HepG2 (cell line): ENCODE measurements at regions not wholly inside any gene's neighbourhood (a gene's known extent, or its start where the extent isn't known, plus 50 kb on each side); places are given as distances from the start of the nearest gene placed in this dataset.

Experiments used
- ATAC-seq: fragments of 200-7000 bp; cut with Tn5 transposase; 3 replicates; pipeline ENCODE4 v1.9.1; 2020; ENCODE audit warnings: mild to moderate bottlenecking, moderate library complexity
- BruUV-seq: library from RNA; stranded (reverse); fragments of 400-500 nt; replicated peaks from 2 replicates; lab custom pipeline; 2021; lab: Mats Ljungman, UMichigan
- CTCF ChIA-PET: fragments of 300-600 bp; formaldehyde crosslinking; extraction: SDS; loops from one replicate; lab custom pipeline; 2021; ENCODE audit warnings: low total read pairs, inconsistent platforms, low intra/inter-chr PET ratio; lab: Yijun Ruan, JAX
- POLR2A ChIA-PET: fragments of 350-600 bp; sonication (Branson Sonifier 250); formaldehyde crosslinking; loops from one replicate; lab custom pipeline; 2020; ENCODE audit warnings: antibody characterized with exemption, inconsistent platforms; lab: Yijun Ruan, JAX
- DNase-seq: peaks from one replicate; pipeline ENCODE4 v3.0.0-alpha.2; 2015; ENCODE audit warnings: low spot score
- FAIRE-seq: peaks from 3 replicates; lab custom pipeline; 2011; peaks lifted over from hg19 to GRCh38; lab: Jason Lieb, UNC
- H2AFZ ChIP-seq: one replicate; pipeline ENCODE4 v1.6.1; 2011; ENCODE audit warnings: low read length, inconsistent platforms
- H3K27ac ChIP-seq: fragments of 300-600 bp; 3 replicates; pipeline ENCODE4 v1.8.0; 2011; ENCODE audit warnings: mixed run types, mild to moderate bottlenecking, mixed read lengths, low read length, inconsistent platforms; ENCODE audit not compliant: insufficient read depth; ENCODE audit errors: extremely low read length
- H3K27me3 ChIP-seq, 2 experiments: fragments of 200-600 bp in 1 of 2; 2 replicates in 1 of 2; 3 replicates in 1 of 2; pipeline versions ENCODE4 v1.6.0 to v1.8.0; 2011; ENCODE audit warnings: low read length in 2 of 2, mild to moderate bottlenecking in 2 of 2, moderate library complexity in 2 of 2, inconsistent platforms in 1 of 2; ENCODE audit not compliant: insufficient read depth in 2 of 2, control insufficient read depth in 1 of 2
- H3K36me3 ChIP-seq, 2 experiments: fragments of 200-600 bp in 1 of 2; replicated peaks in 1 of 2; 2 replicates in 1 of 2; 3 replicates in 1 of 2; pipeline versions ENCODE4 v1.5.1 to v1.8.0; 2011; ENCODE audit warnings: low read length in 2 of 2, inconsistent platforms in 1 of 2; ENCODE audit not compliant: insufficient read depth in 2 of 2, control insufficient read depth in 1 of 2
- H3K4me1 ChIP-seq: 2 replicates; pipeline ENCODE4 v1.5.1; 2012; ENCODE audit warnings: low read length, inconsistent platforms; ENCODE audit not compliant: insufficient read depth
- H3K4me2 ChIP-seq: 2 replicates; pipeline ENCODE4 v1.6.0; 2011; ENCODE audit warnings: low read depth, low read length, inconsistent platforms
- H3K4me3 ChIP-seq, 3 experiments: fragments of 200-600 bp in 1 of 3; sonication (generic), shearing (Covaris generic) in 1 of 3; replicated peaks in 1 of 3; 2 replicates each; pipeline ENCODE4 v1.5.1; 2011 to 2016; ENCODE audit warnings: low read length in 3 of 3, inconsistent platforms in 2 of 3, low read depth in 2 of 3, mild to moderate bottlenecking in 2 of 3, control low read depth in 1 of 3, mixed read lengths in 1 of 3; ENCODE audit not compliant: insufficient read depth in 1 of 3
- H3K79me2 ChIP-seq: one replicate; pipeline ENCODE4 v1.6.1; 2011; ENCODE audit warnings: low read length, inconsistent platforms; ENCODE audit not compliant: insufficient read depth
- H3K9ac ChIP-seq: 2 replicates; pipeline ENCODE4 v1.6.0; 2011; ENCODE audit warnings: mild to moderate bottlenecking, low read depth, low read length, inconsistent platforms; ENCODE audit not compliant: insufficient read depth
- H3K9me3 ChIP-seq: 2 replicates; pipeline ENCODE4 v1.5.1; 2012; ENCODE audit warnings: mild to moderate bottlenecking, low read length
- H4K20me1 ChIP-seq: 2 replicates; pipeline ENCODE4 v1.6.0; 2011; ENCODE audit warnings: inconsistent platforms, mild to moderate bottlenecking, low read length, moderate library complexity; ENCODE audit not compliant: insufficient read depth
- EP300 ChIP-seq, 3 experiments: sonication (generic) in 1 of 3; formaldehyde crosslinking in 1 of 3; IDR thresholded peaks; 2 replicates each; pipeline versions ENCODE4 v1.5.1 to v1.6.1; 2011 to 2020; ENCODE audit warnings: low read depth in 2 of 3, low read length in 2 of 3, borderline replicate concordance in 1 of 3, improper control_type of control experiment in 1 of 3, mild to moderate bottlenecking in 1 of 3, missing genetic modification reagents in 1 of 3, moderate library complexity in 1 of 3
- KDM5A ChIP-seq: fragments of 200-600 bp; sonication (generic); IDR thresholded peaks from 2 replicates; pipeline ENCODE4 v1.7.0; 2018; ENCODE audit warnings: antibody characterized with exemption, mild to moderate bottlenecking, low read length, borderline replicate concordance
- KDM6A ChIP-seq: IDR thresholded peaks from 2 replicates; pipeline ENCODE4 v1.6.1; 2016; ENCODE audit warnings: low read depth
- MAFK ChIP-seq, 2 experiments: IDR thresholded peaks in 1 of 2; conservative IDR thresholded peaks in 1 of 2; 2 replicates each; pipeline ENCODE4 v1.6.1; 2011; ENCODE audit warnings: improper control_type of control experiment in 2 of 2, low read length in 2 of 2
- MED1 ChIP-seq: sonication (generic); formaldehyde crosslinking; IDR thresholded peaks from 2 replicates; pipeline ENCODE4 v1.4.0; 2020; ENCODE audit warnings: missing genetic modification reagents
- NFE2L2 ChIP-seq: fragments of 150-350 bp; IDR thresholded peaks from 2 replicates; pipeline ENCODE4 v1.6.1; 2014; ENCODE audit warnings: low read length
- TOPORS ChIP-seq: sonication (generic); formaldehyde crosslinking; IDR thresholded peaks from 2 replicates; pipeline ENCODE4 v1.8.0; 2023; ENCODE audit warnings: mild to moderate bottlenecking, missing genetic modification reagents
- ZBTB42 ChIP-seq: sonication (generic); formaldehyde crosslinking; IDR thresholded peaks from 2 replicates; pipeline ENCODE4 v1.5.0; 2020; ENCODE audit warnings: mild to moderate bottlenecking, missing genetic modification reagents
- ZBTB8A ChIP-seq: sonication (generic); formaldehyde crosslinking; IDR thresholded peaks from 2 replicates; pipeline ENCODE4 v1.4.0; 2020; ENCODE audit warnings: mild to moderate bottlenecking, low read depth, missing genetic modification reagents, borderline replicate concordance
- ZNF251 ChIP-seq: sonication (generic); formaldehyde crosslinking; IDR thresholded peaks from 2 replicates; pipeline ENCODE4 v1.9.0; 2021; ENCODE audit warnings: mild to moderate bottlenecking, missing genetic modification reagents
- ZNF44 ChIP-seq: sonication (generic); formaldehyde crosslinking; IDR thresholded peaks from 2 replicates; pipeline ENCODE4 v1.5.1; 2020; ENCODE audit warnings: mild to moderate bottlenecking, missing genetic modification reagents
- ZNF441 ChIP-seq: sonication (generic); formaldehyde crosslinking; IDR thresholded peaks from 2 replicates; pipeline ENCODE4 v1.7.0; 2021; ENCODE audit warnings: missing genetic modification reagents, borderline replicate concordance
- ZNF562 ChIP-seq: sonication (generic); formaldehyde crosslinking; IDR thresholded peaks from 2 replicates; pipeline ENCODE4 v1.8.0; 2022; ENCODE audit warnings: missing genetic modification reagents, borderline replicate concordance
- ZNF598 ChIP-seq: sonication (generic); formaldehyde crosslinking; IDR thresholded peaks from 2 replicates; pipeline ENCODE4 v1.5.1; 2020; ENCODE audit warnings: mild to moderate bottlenecking, missing genetic modification reagents, borderline replicate concordance
- ZNF614 ChIP-seq: IDR thresholded peaks from 2 replicates; pipeline ENCODE4 v1.6.1; 2018; ENCODE audit warnings: missing biosample characterization, missing genetic modification reagents, inconsistent platforms, borderline replicate concordance
- ZNF703 ChIP-seq: sonication (generic); formaldehyde crosslinking; IDR thresholded peaks from 2 replicates; pipeline ENCODE4 v1.5.1; 2020; ENCODE audit warnings: missing genetic modification reagents, mild to moderate bottlenecking, moderate library complexity, borderline replicate concordance
- ZNF850 ChIP-seq: sonication (generic); formaldehyde crosslinking; conservative IDR thresholded peaks from 2 replicates; pipeline ENCODE4 v1.9.0; 2021; ENCODE audit warnings: mild to moderate bottlenecking, missing genetic modification reagents
- WGBS: methylation state at CpG from one replicate; pipeline ENCODE4 v1.1.6; 2017; ENCODE audit warnings: low lambda C conversion rate; 5-methylcytosine and 5-hydroxymethylcytosine counted together
- in situ Hi-C: cut with HindIII; loops from 2 replicates; pipeline ENCODE4 v1.10.0; 2017; ENCODE audit warnings: low pct_unique_long_range_greater_than_20kb; ENCODE audit not compliant: extremely low pct_ligation_motif_present
- intact Hi-C: fragments of 100-400 bp; cut with micrococcal nuclease; formaldehyde crosslinking; loops from one replicate; pipeline ENCODE4 v1.10.0; 2022; ENCODE audit not compliant: unreplicated experiment
- TF ChIP-seq, protein P1 (sequence below): sonication (generic); formaldehyde crosslinking; IDR thresholded peaks from 2 replicates; pipeline ENCODE4 v1.4.0; 2020; ENCODE audit warnings: missing genetic modification reagents
- TF ChIP-seq, protein P2 (sequence below): sonication (generic); formaldehyde crosslinking; IDR thresholded peaks from 2 replicates; pipeline ENCODE4 v1.5.0; 2020; ENCODE audit warnings: mild to moderate bottlenecking, low read depth, missing genetic modification reagents, borderline replicate concordance

DNA sequence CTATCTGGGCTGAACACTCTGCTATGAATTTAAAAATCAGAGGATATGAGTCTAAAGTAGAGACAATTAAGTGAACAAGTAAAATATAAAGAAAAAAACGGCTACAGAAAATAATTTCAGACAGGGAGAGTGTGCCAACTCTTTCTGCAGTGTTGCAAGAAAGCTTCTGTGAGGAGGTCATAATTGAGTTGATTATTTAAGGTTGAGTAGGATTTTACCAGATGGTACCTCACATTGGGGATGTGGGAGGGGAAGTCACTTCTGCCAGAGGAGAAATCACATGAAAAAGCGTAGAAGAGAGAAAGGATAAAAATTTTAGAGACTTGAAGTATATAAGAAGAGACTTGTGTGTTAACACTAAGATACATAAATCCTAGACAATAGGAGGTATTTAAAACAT lies 238.0 kb upstream of the NCAM2 start:
- Histone ChIP-seq H3K36me3 (no peaks in the 10 kb centered on the region), H3K79me2 (no peaks in the 10 kb centered on the region), H3K9me3 (peaks cover 68% of the 10 kb centered on the region), H3K4me3 (no peak overlapping the region)
- DNase-seq (no peak), FAIRE-seq (no peak)
- WGBS, result 1% methylated on average over 2 of the region's 2 CpGs
- TF ChIP-seq, protein P1, sequence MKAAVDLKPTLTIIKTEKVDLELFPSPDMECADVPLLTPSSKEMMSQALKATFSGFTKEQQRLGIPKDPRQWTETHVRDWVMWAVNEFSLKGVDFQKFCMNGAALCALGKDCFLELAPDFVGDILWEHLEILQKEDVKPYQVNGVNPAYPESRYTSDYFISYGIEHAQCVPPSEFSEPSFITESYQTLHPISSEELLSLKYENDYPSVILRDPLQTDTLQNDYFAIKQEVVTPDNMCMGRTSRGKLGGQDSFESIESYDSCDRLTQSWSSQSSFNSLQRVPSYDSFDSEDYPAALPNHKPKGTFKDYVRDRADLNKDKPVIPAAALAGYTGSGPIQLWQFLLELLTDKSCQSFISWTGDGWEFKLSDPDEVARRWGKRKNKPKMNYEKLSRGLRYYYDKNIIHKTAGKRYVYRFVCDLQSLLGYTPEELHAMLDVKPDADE (CRISPR knock-in tag), result no peak
- TF ChIP-seq ZNF703, result no peak
- TF ChIP-seq ZNF598 (CRISPR knock-in tag), result no peak
- TF ChIP-seq KDM5A, result no peak
- no peak for TF ChIP-seq ZBTB42 (CRISPR knock-in tag)
- no peak for TF ChIP-seq ZNF562
- no peak for TF ChIP-seq ZNF441 (CRISPR knock-in tag)
- no peak for TF ChIP-seq ZNF850 (CRISPR knock-in tag)
- TF ChIP-seq TOPORS (CRISPR knock-in tag), result no peak
- TF ChIP-seq, all 625 proteins: peak for 0
- intact Hi-C loops, result no loop called here
- no peaks in the 10 kb centered on the region for H3K27me3 ChIP-seq
- H3K27ac ChIP-seq, result no peak overlapping the region
- in situ Hi-C loops, result no loop called here
- no peaks in the 10 kb centered on the region for H4K20me1 ChIP-seq
- ChIA-PET POLR2A (no interaction called here), CTCF (no interaction called here)
- H3K9ac ChIP-seq, result no peak overlapping the region
- no peak for ATAC-seq
- no peak overlapping the region for H2AFZ ChIP-seq
- BruUV-seq, result no TSS peak
- no peaks in the 10 kb centered on the region for H3K4me1 ChIP-seq
- no peak overlapping the region for H3K4me2 ChIP-seq

DNA sequence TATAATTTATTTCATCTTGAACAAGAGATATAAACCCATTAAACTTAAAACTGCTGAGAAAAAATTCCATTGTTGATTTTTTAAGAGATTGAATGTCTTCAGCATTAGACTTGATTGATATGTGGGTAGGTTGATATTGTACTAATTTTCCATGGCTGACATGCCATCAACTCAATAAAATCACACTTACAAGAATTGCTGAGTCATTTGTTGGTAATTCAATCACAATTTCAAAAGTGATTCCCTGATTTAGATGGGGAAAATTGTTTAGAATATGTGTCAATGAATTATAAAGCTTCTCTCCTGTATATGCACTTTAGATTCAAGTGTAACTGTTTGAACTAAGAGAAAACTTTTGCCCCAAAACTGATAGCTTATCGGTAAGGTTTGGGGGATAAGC lies 223.5 kb upstream of the NCAM2 start:
- ChIA-PET CTCF (no interaction called here), POLR2A (no interaction called here)
- Histone ChIP-seq H3K4me2 (no peak overlapping the region), H3K9ac (no peak overlapping the region), H3K27me3 (no peaks in the 10 kb centered on the region), H3K4me3 (no peak overlapping the region), H3K79me2 (no peaks in the 10 kb centered on the region), H3K4me1 (no peaks in the 10 kb centered on the region), H3K9me3 (peaks cover 91% of the 10 kb centered on the region), H3K27ac (no peak overlapping the region), H4K20me1 (no peaks in the 10 kb centered on the region), H3K36me3 (no peaks in the 10 kb centered on the region), H2AFZ (no peak overlapping the region)
- intact Hi-C loops (no loop called here), in situ Hi-C loops (no loop called here)
- WGBS, result 75% methylated on average over 1 of the region's 1 CpG
- FAIRE-seq, result no peak
- DNase-seq, result no peak
- no TSS peak for BruUV-seq
- ATAC-seq, result no peak
- TF ChIP-seq ZNF614 (CRISPR knock-in tag) (no peak), KDM6A (CRISPR knock-in tag) (no peak), ZBTB8A (CRISPR knock-in tag) (no peak), EP300 (IDR thresholded peaks at IDR 0.05; ENCODE audit: low read depth in 2 of 2, low read length in 2 of 2) (no peak), EP300 (CRISPR knock-in tag; IDR thresholded peaks at IDR 0.05; ENCODE audit: borderline replicate concordance) (no peak), ZNF251 (CRISPR knock-in tag) (no peak), ZNF44 (CRISPR knock-in tag) (no peak), NFE2L2 (peak; percentile 75), MAFK (conservative IDR thresholded peaks at IDR 0.05 in 1 of 2, IDR thresholded peaks at IDR 0.05 in 1 of 2; ENCODE audit: low read length in 2 of 2) (peak; percentile 8 to 40; a peak in 1 of 4 replicates), MED1 (CRISPR knock-in tag) (no peak)
- TF ChIP-seq, protein P2, sequence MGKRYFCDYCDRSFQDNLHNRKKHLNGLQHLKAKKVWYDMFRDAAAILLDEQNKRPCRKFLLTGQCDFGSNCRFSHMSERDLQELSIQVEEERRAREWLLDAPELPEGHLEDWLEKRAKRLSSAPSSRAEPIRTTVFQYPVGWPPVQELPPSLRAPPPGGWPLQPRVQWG (CRISPR knock-in tag), result no peak
